H1 (cell line): ENCODE measurements at regions not wholly inside any gene's neighbourhood (a gene's known extent, or its start where the extent isn't known, plus 50 kb on each side); places are given as distances from the start of the nearest gene placed in this dataset.

Experiments
- BACH1 ChIP-seq: IDR thresholded peaks from 2 replicates; pipeline ENCODE4 v1.6.1; 2012; ENCODE audit warnings: low read length, improper control_type of control experiment
- BCL11A ChIP-seq, 2 experiments: IDR thresholded peaks; one replicate each; pipeline ENCODE4 v1.6.1; 2011; ENCODE audit warnings: low read depth in 2 of 2, low read length in 2 of 2, mild to moderate bottlenecking in 2 of 2
- CBX5 ChIP-seq: fragments of 300-800, 300-1000 bp; sonication (generic); IDR thresholded peaks from 2 replicates; pipeline ENCODE4 v1.7.1; 2016; ENCODE audit warnings: antibody characterized with exemption, low read length, low read depth
- CHD7 ChIP-seq: fragments of 300-600 bp; sonication (generic); IDR thresholded peaks from 2 replicates; pipeline ENCODE4 v1.7.1; 2012; ENCODE audit warnings: low read length, moderate library complexity, mild to moderate bottlenecking, inconsistent platforms; ENCODE audit not compliant: insufficient replicate concordance
- CTCF ChIP-seq, 3 experiments: IDR thresholded peaks; 1 replicate in 2 of 3; 2 replicates in 1 of 3; pipeline versions ENCODE4 v1.5.1 to v1.6.1; 2011; ENCODE audit warnings: low read length in 3 of 3, mild to moderate bottlenecking in 3 of 3, inconsistent platforms in 2 of 3, low read depth in 1 of 3, moderate library complexity in 1 of 3; ENCODE audit not compliant: insufficient read depth in 1 of 3; ENCODE audit errors: control extremely low read depth in 1 of 3
- RAD21 ChIP-seq, 2 experiments: IDR thresholded peaks in 1 of 2; conservative IDR thresholded peaks in 1 of 2; 2 replicates each; pipeline ENCODE4 v1.6.1; 2011; ENCODE audit warnings: low read depth in 2 of 2, low read length in 2 of 2, improper control_type of control experiment in 1 of 2, inconsistent platforms in 1 of 2, mild to moderate bottlenecking in 1 of 2, moderate library complexity in 1 of 2
- RFX5 ChIP-seq: IDR thresholded peaks from 2 replicates; pipeline ENCODE4 v1.6.1; 2011; ENCODE audit warnings: low read depth, low read length, improper control_type of control experiment, borderline replicate concordance
- SP4 ChIP-seq: IDR thresholded peaks from 2 replicates; pipeline ENCODE4 v1.6.1; 2012; ENCODE audit warnings: low read length, inconsistent platforms
- TF ChIP-seq, protein P1 (sequence below): IDR thresholded peaks from 2 replicates; pipeline ENCODE4 v1.6.1; 2012; ENCODE audit warnings: inconsistent platforms

DNA sequence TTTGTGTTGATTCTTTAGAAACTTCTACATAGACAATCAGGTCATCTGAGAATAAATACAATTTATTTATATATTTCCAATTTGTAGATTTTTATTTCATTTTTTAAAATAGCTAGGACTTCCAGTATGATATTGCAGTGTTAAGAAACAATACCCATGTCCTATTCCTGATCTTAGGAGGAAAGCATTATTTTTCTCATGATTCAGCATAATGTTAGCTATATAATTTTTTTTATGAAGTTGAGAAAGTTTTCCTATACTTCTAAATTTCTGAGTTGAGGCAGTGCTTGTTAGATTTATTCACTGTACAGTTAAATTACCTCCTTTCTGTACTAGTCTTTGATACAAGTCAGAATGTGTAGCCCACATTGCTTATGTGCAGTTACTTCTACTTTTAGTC lies 595.7 kb upstream of the HS6ST1 start (continued):
- TF ChIP-seq CHD7, result no peak
- TF ChIP-seq CBX5, result no peak
- no peak for TF ChIP-seq CTCF (IDR thresholded peaks at IDR 0.05; ENCODE audit: control extremely low read depth in 1 of 3, insufficient read depth in 1 of 3, low read depth in 1 of 3, low read length in 3 of 3)
- TF ChIP-seq SP4, result no peak
- no peak for TF ChIP-seq BCL11A (IDR thresholded peaks at IDR 0.05; ENCODE audit: low read depth in 2 of 2, low read length in 2 of 2)
- TF ChIP-seq RFX5, result no peak
- TF ChIP-seq RAD21 (IDR thresholded peaks at IDR 0.05 in 1 of 2, conservative IDR thresholded peaks at IDR 0.05 in 1 of 2; ENCODE audit: low read depth in 2 of 2, low read length in 2 of 2), result no peak
- TF ChIP-seq, protein P1, sequence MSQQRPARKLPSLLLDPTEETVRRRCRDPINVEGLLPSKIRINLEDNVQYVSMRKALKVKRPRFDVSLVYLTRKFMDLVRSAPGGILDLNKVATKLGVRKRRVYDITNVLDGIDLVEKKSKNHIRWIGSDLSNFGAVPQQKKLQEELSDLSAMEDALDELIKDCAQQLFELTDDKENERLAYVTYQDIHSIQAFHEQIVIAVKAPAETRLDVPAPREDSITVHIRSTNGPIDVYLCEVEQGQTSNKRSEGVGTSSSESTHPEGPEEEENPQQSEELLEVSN, result no peak
- no peak for TF ChIP-seq BACH1
